Endothelial cell of umbilical vein (primary cell): ENCODE measurements at regions not wholly inside any gene's neighbourhood (a gene's known extent, or its start where the extent isn't known, plus 50 kb on each side); places are given as distances from the start of the nearest gene placed in this dataset.

Source experiments
- BruUV-seq: library from RNA; stranded (reverse); fragments of 400-500 nt; replicated peaks from 2 replicates; lab custom pipeline; 2021; lab: Mats Ljungman, UMichigan
- CTCF ChIA-PET: fragments of 300-600, 350-600 bp; sonication (Branson Sonifier 250); formaldehyde crosslinking; loops from one replicate; lab custom pipeline; 2021; ENCODE audit warnings: antibody characterized with exemption, inconsistent platforms; lab: Charles Lee
- POLR2A ChIA-PET: fragments of 300-600, 350-600 bp; sonication (Branson Sonifier 250); formaldehyde crosslinking; loops from one replicate; lab custom pipeline; 2021; ENCODE audit warnings: antibody characterized with exemption, inconsistent platforms; lab: Charles Lee
- DNase-seq: peaks from one replicate; pipeline ENCODE4 v3.0.0-alpha.2; 2011; ENCODE audit warnings: low read depth, low spot score
- FAIRE-seq: peaks from 2 replicates; lab custom pipeline; 2011; peaks lifted over from hg19 to GRCh38; lab: Jason Lieb, UNC
- H2AFZ ChIP-seq: 2 replicates; pipeline ENCODE4 v1.6.0; 2012; ENCODE audit warnings: low read depth, low read length, control low read depth, inconsistent platforms
- H3K27ac ChIP-seq: 2 replicates; pipeline ENCODE4 v1.5.1; 2011; ENCODE audit warnings: low read depth, mild to moderate bottlenecking, control low read depth, low read length, moderate library complexity; ENCODE audit not compliant: insufficient read depth
- H3K27me3 ChIP-seq, 2 experiments: 2 replicates each; pipeline versions ENCODE4 v1.6.0 to v1.6.1; 2011; ENCODE audit warnings: low read length in 2 of 2, mixed read lengths in 1 of 2; ENCODE audit not compliant: control insufficient read depth in 2 of 2, insufficient read depth in 2 of 2
- H3K36me3 ChIP-seq, 2 experiments: 2 replicates in 1 of 2; 3 replicates in 1 of 2; pipeline ENCODE4 v1.5.1; 2011; ENCODE audit warnings: low read length in 2 of 2, mild to moderate bottlenecking in 1 of 2, moderate library complexity in 1 of 2; ENCODE audit not compliant: control insufficient read depth in 2 of 2, insufficient read depth in 2 of 2; ENCODE audit errors: extremely low read depth in 1 of 2
- H3K4me1 ChIP-seq: 3 replicates; pipeline ENCODE4 v1.5.1; 2011; ENCODE audit warnings: mild to moderate bottlenecking, low read length; ENCODE audit not compliant: control insufficient read depth, insufficient read depth; ENCODE audit errors: extremely low read depth
- H3K4me2 ChIP-seq: 2 replicates; pipeline ENCODE4 v1.6.1; 2011; ENCODE audit warnings: low read length, control low read depth, mixed read lengths; ENCODE audit not compliant: insufficient read depth
- H3K4me3 ChIP-seq, 3 experiments: fragments of 200-600 bp in 1 of 3; sonication (generic), shearing (Covaris generic) in 1 of 3; replicated peaks in 1 of 3; 2 replicates each; pipeline ENCODE4 v1.5.1; 2011 to 2016; ENCODE audit warnings: control low read depth in 3 of 3, low read length in 3 of 3, mild to moderate bottlenecking in 2 of 3, inconsistent platforms in 1 of 3, low read depth in 1 of 3, moderate library complexity in 1 of 3; ENCODE audit not compliant: insufficient read depth in 1 of 3
- H3K79me2 ChIP-seq: 2 replicates; pipeline ENCODE4 v1.6.0; 2012; ENCODE audit warnings: low read length, inconsistent platforms; ENCODE audit not compliant: control insufficient read depth, insufficient read depth
- H3K9ac ChIP-seq: replicated peaks from 2 replicates; pipeline ENCODE3; 2011; ENCODE audit warnings: low read length, control low read depth; ENCODE audit not compliant: insufficient read depth; ENCODE audit errors: extremely low read depth
- H3K9me1 ChIP-seq: replicated peaks from 3 replicates; pipeline ENCODE4 v1.6.0; 2011; ENCODE audit warnings: mild to moderate bottlenecking, low read length; ENCODE audit not compliant: control insufficient read depth, insufficient read depth; ENCODE audit errors: extremely low read depth
- H3K9me3 ChIP-seq: replicated peaks from 2 replicates; pipeline ENCODE4 v1.5.1; 2012; ENCODE audit warnings: low read length, inconsistent platforms; ENCODE audit not compliant: control insufficient read depth, insufficient read depth
- H4K20me1 ChIP-seq: replicated peaks from 2 replicates; pipeline ENCODE3; 2011; ENCODE audit warnings: mild to moderate bottlenecking, low read length; ENCODE audit not compliant: control insufficient read depth, insufficient read depth; ENCODE audit errors: extremely low read depth
- EZH2 ChIP-seq: IDR thresholded peaks from 2 replicates; pipeline ENCODE4 v1.6.1; 2012; ENCODE audit warnings: borderline replicate concordance, low read depth, mild to moderate bottlenecking, moderate library complexity, low read length, inconsistent platforms; ENCODE audit not compliant: severe bottlenecking
- FOS ChIP-seq: IDR thresholded peaks from 2 replicates; pipeline ENCODE4 v1.6.1; 2011; ENCODE audit warnings: mild to moderate bottlenecking, low read length, moderate library complexity, borderline replicate concordance; ENCODE audit not compliant: insufficient read depth
- GATA2 ChIP-seq: IDR thresholded peaks from 2 replicates; pipeline ENCODE4 v1.7.0; 2011; ENCODE audit warnings: low read depth, mild to moderate bottlenecking, moderate library complexity, mixed read lengths, low read length; ENCODE audit not compliant: insufficient read length, insufficient read depth
- JUN ChIP-seq: IDR thresholded peaks from 2 replicates; pipeline ENCODE4 v1.6.1; 2011; ENCODE audit warnings: borderline replicate concordance, low read depth; ENCODE audit not compliant: insufficient read length, insufficient read depth
- MYC ChIP-seq: IDR thresholded peaks from one replicate; pipeline ENCODE4 v1.6.1; 2011; ENCODE audit warnings: mild to moderate bottlenecking, low read depth, low read length
- POLR2A ChIP-seq: IDR thresholded peaks from 2 replicates; pipeline ENCODE4 v1.6.1; 2012; ENCODE audit warnings: low read depth, mild to moderate bottlenecking, control low read depth, low read length
- POLR2AphosphoS5 ChIP-seq: IDR thresholded peaks from 2 replicates; pipeline ENCODE4 v1.6.1; 2012; ENCODE audit warnings: low read depth, mild to moderate bottlenecking, control low read depth, low read length, moderate library complexity; ENCODE audit not compliant: insufficient read depth
- dilution Hi-C: fragments of 300-500 bp; cut with MboI; formaldehyde crosslinking; loops from one replicate; pipeline ENCODE4 v1.15.0; 2019; ENCODE audit warnings: low sequenced_read_pairs; ENCODE audit not compliant: extremely low pct_ligation_motif_present
- intact Hi-C: fragments of 100-400 bp; cut with micrococcal nuclease; formaldehyde crosslinking; loops from one replicate; pipeline ENCODE4 v1.10.0; 2022
- TF ChIP-seq, protein P1 (sequence below), 2 donors: IDR thresholded peaks; 1 replicate in 1 of 2; 2 replicates in 1 of 2; pipeline ENCODE4 v1.5.1; 2011; ENCODE audit warnings: low read length in 2 of 2, mild to moderate bottlenecking in 2 of 2, moderate library complexity in 2 of 2, control low read depth in 1 of 2, inconsistent platforms in 1 of 2, low read depth in 1 of 2; ENCODE audit not compliant: insufficient read depth in 1 of 2; ENCODE audit errors: extremely low read depth in 1 of 2
- TF ChIP-seq, protein P2 (sequence below): IDR thresholded peaks from 2 replicates; pipeline ENCODE4 v1.6.1; 2011; ENCODE audit not compliant: insufficient read depth, insufficient read length

DNA sequence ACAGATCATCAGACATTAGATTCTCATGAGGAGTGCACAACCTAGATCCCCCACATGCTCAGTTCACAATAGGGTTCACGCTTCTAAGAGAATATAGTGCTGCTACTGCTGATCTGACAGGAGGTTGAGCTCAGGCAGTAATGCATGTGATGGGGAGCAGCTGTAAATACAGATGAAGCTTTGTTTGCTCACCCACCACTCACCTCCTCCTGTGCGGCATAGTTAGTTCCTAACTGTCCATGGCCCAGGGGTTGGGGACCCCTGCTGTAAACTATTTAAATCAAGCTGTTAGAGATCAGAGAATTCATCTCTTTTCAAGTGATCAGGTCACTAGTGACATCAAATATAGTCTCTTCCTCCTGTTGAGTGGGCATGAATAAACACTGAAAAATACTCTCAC is 88.8 kb upstream of the ACVR2A start:
- TF ChIP-seq, protein P1, sequence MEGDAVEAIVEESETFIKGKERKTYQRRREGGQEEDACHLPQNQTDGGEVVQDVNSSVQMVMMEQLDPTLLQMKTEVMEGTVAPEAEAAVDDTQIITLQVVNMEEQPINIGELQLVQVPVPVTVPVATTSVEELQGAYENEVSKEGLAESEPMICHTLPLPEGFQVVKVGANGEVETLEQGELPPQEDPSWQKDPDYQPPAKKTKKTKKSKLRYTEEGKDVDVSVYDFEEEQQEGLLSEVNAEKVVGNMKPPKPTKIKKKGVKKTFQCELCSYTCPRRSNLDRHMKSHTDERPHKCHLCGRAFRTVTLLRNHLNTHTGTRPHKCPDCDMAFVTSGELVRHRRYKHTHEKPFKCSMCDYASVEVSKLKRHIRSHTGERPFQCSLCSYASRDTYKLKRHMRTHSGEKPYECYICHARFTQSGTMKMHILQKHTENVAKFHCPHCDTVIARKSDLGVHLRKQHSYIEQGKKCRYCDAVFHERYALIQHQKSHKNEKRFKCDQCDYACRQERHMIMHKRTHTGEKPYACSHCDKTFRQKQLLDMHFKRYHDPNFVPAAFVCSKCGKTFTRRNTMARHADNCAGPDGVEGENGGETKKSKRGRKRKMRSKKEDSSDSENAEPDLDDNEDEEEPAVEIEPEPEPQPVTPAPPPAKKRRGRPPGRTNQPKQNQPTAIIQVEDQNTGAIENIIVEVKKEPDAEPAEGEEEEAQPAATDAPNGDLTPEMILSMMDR (IDR thresholded peaks at IDR 0.05; ENCODE audit: extremely low read depth in 1 of 2, insufficient read depth in 1 of 2, low read depth in 1 of 2, low read length in 2 of 2), result no peak
- TF ChIP-seq FOS (no peak), POLR2A (no peak), POLR2AphosphoS5 (no peak), GATA2 (no peak), JUN (no peak), MYC (no peak), EZH2 (no peak)
- TF ChIP-seq, protein P2, sequence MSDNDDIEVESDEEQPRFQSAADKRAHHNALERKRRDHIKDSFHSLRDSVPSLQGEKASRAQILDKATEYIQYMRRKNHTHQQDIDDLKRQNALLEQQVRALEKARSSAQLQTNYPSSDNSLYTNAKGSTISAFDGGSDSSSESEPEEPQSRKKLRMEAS, result no peak
- Histone ChIP-seq H3K36me3 (no peaks in the 10 kb centered on the region), H4K20me1 (no peaks in the 10 kb centered on the region), H3K79me2 (no peaks in the 10 kb centered on the region), H3K4me3 (no peak overlapping the region), H3K9me1 (no peaks in the 10 kb centered on the region), H3K4me1 (no peaks in the 10 kb centered on the region), H3K9ac (no peak overlapping the region), H3K4me2 (no peak overlapping the region), H2AFZ (no peak overlapping the region), H3K27me3 (no peaks in the 10 kb centered on the region), H3K9me3 (no peaks in the 10 kb centered on the region), H3K27ac (no peak overlapping the region)
- FAIRE-seq (no peak), DNase-seq (no peak)
- intact Hi-C loops (no loop called here), dilution Hi-C loops (no loop called here)
- CTCF ChIA-PET, result no interaction called here
- POLR2A ChIA-PET, result no interaction called here
- BruUV-seq, result no TSS peak
